K562 (cell line): ENCODE measurements at regions not wholly inside any gene's neighbourhood (a gene's known extent, or its start where the extent isn't known, plus 50 kb on each side); places are given as distances from the start of the nearest gene placed in this dataset.

Experiments
- ATF1 ChIP-seq, 2 experiments: fragments of 450-650 bp in 1 of 2; IDR thresholded peaks; 2 replicates each; pipeline ENCODE4 v1.6.1; 2016; ENCODE audit warnings: missing compliant biosample characterization in 1 of 2, missing genetic modification characterization in 1 of 2
- IRF2 ChIP-seq: sonication (generic); formaldehyde crosslinking; IDR thresholded peaks from 2 replicates; pipeline ENCODE4 v1.8.1; 2022; ENCODE audit warnings: mild to moderate bottlenecking, missing genetic modification reagents
- TF ChIP-seq, protein P1 (sequence below), 3 experiments: IDR thresholded peaks in 2 of 3; conservative IDR thresholded peaks in 1 of 3; 2 replicates each; pipeline ENCODE4 v1.5.1; 2011 to 2012; ENCODE audit warnings: low read length in 3 of 3, mild to moderate bottlenecking in 3 of 3, control low read depth in 2 of 3, improper control_type of control experiment in 1 of 3, inconsistent platforms in 1 of 3, low read depth in 1 of 3, mixed read lengths in 1 of 3, moderate library complexity in 1 of 3; ENCODE audit not compliant: insufficient read depth in 2 of 3
- TF ChIP-seq, protein P2 (sequence below): fragments of 250-450 bp; sonication (Bioruptor Pico); IDR thresholded peaks from 2 replicates; pipeline ENCODE4 v1.8.0; 2021; ENCODE audit warnings: borderline replicate concordance, mild to moderate bottlenecking, moderate library complexity; ENCODE audit not compliant: poor library complexity, severe bottlenecking

DNA sequence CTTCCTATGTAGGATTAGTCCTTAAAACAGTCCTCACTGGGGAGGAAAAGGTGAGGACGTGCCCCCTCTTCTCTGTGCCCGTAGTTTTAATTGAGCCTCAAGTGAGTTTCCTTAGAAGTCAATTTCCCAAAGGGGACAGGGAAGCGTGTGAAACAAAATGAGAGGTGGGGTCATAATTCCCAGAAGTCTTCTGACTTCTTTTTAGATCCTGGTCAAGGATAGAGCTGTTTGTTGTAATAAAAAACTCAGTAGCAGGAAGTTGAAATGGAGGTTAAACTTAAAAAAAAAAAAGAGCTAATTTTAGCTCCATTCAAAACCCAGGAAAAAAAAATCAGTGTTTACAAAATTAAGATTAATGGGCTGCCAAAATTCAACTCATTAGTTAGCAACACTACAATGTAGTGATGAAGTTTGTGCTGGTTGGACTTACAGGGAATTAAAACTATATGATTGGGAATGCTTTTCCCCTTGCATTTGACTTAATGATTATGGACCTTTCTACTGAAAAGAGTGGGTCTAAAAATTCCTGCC is 158.3 kb upstream of the MEF2C start:
- TF ChIP-seq ATF1 (CRISPR knock-in tag; IDR thresholded peaks at IDR 0.05): no peak
- TF ChIP-seq ATF1 (tag; IDR thresholded peaks at IDR 0.05): no peak
- TF ChIP-seq, protein P1, sequence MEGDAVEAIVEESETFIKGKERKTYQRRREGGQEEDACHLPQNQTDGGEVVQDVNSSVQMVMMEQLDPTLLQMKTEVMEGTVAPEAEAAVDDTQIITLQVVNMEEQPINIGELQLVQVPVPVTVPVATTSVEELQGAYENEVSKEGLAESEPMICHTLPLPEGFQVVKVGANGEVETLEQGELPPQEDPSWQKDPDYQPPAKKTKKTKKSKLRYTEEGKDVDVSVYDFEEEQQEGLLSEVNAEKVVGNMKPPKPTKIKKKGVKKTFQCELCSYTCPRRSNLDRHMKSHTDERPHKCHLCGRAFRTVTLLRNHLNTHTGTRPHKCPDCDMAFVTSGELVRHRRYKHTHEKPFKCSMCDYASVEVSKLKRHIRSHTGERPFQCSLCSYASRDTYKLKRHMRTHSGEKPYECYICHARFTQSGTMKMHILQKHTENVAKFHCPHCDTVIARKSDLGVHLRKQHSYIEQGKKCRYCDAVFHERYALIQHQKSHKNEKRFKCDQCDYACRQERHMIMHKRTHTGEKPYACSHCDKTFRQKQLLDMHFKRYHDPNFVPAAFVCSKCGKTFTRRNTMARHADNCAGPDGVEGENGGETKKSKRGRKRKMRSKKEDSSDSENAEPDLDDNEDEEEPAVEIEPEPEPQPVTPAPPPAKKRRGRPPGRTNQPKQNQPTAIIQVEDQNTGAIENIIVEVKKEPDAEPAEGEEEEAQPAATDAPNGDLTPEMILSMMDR (IDR thresholded peaks at IDR 0.05 in 2 of 3, conservative IDR thresholded peaks at IDR 0.05 in 1 of 3; ENCODE audit: insufficient read depth in 2 of 3, low read depth in 1 of 3, low read length in 3 of 3): no peak
- TF ChIP-seq, protein P2, sequence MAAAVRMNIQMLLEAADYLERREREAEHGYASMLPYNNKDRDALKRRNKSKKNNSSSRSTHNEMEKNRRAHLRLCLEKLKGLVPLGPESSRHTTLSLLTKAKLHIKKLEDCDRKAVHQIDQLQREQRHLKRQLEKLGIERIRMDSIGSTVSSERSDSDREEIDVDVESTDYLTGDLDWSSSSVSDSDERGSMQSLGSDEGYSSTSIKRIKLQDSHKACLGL (CRISPR knock-in tag): no peak
- no peak for TF ChIP-seq IRF2 (CRISPR knock-in tag)
